ENCODE measurements at regions not wholly inside any gene's neighbourhood (a gene's known extent, or its start where the extent isn't known, plus 50 kb on each side); places are given as distances from the start of the nearest gene placed in this dataset.

DNA sequence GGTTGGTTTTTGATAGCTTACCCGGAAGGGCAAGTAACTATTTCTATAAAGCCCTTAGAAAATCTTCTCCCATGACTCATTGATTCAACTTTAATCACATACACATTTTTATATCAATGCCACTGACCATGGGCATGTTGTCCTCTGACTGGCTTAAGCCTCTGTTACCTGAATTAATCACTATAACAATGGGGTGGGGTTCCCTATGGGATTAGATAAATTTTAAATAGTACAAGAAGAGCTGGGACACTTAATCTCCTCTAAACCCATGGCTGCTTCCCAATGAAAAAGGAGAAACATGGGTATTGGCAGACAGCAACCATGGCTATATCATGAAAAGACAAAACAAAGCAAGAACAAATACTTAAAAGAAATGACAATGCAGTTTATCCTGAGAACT lies 636.2 kb downstream of the BRINP1 start:
- TF ChIP-seq FOXP2 (optimal IDR thresholded peaks at IDR 0.05; ENCODE audit: borderline replicate concordance, extremely low read depth, extremely low read length, insufficient read depth) (no peak), TAF1 (IDR thresholded peaks at IDR 0.05; ENCODE audit: borderline replicate concordance, insufficient read depth, low read length) (no peak), SIN3A (IDR thresholded peaks at IDR 0.05; ENCODE audit: borderline replicate concordance, insufficient read depth, low read length) (no peak), POLR2AphosphoS5 (IDR thresholded peaks at IDR 0.05; ENCODE audit: low read depth, low read length) (no peak)
- TF ChIP-seq, protein P1, sequence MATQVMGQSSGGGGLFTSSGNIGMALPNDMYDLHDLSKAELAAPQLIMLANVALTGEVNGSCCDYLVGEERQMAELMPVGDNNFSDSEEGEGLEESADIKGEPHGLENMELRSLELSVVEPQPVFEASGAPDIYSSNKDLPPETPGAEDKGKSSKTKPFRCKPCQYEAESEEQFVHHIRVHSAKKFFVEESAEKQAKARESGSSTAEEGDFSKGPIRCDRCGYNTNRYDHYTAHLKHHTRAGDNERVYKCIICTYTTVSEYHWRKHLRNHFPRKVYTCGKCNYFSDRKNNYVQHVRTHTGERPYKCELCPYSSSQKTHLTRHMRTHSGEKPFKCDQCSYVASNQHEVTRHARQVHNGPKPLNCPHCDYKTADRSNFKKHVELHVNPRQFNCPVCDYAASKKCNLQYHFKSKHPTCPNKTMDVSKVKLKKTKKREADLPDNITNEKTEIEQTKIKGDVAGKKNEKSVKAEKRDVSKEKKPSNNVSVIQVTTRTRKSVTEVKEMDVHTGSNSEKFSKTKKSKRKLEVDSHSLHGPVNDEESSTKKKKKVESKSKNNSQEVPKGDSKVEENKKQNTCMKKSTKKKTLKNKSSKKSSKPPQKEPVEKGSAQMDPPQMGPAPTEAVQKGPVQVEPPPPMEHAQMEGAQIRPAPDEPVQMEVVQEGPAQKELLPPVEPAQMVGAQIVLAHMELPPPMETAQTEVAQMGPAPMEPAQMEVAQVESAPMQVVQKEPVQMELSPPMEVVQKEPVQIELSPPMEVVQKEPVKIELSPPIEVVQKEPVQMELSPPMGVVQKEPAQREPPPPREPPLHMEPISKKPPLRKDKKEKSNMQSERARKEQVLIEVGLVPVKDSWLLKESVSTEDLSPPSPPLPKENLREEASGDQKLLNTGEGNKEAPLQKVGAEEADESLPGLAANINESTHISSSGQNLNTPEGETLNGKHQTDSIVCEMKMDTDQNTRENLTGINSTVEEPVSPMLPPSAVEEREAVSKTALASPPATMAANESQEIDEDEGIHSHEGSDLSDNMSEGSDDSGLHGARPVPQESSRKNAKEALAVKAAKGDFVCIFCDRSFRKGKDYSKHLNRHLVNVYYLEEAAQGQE (IDR thresholded peaks at IDR 0.05; ENCODE audit: insufficient read depth in 1 of 2, low read depth in 2 of 2, low read length in 2 of 2): no peak

GRCh38 chr9:118734696-118735095 lies 634.5 kb downstream of the BRINP1 start:
- TF ChIP-seq SIN3A (IDR thresholded peaks at IDR 0.05; ENCODE audit: borderline replicate concordance, insufficient read depth, low read length) (no peak), FOXP2 (optimal IDR thresholded peaks at IDR 0.05; ENCODE audit: borderline replicate concordance, extremely low read depth, extremely low read length, insufficient read depth) (no peak), POLR2AphosphoS5 (IDR thresholded peaks at IDR 0.05; ENCODE audit: low read depth, low read length) (no peak), TAF1 (IDR thresholded peaks at IDR 0.05; ENCODE audit: borderline replicate concordance, insufficient read depth, low read length) (no peak)
- TF ChIP-seq, protein P1 (IDR thresholded peaks at IDR 0.05; ENCODE audit: insufficient read depth in 1 of 2, low read depth in 2 of 2, low read length in 2 of 2): no peak

DNA sequence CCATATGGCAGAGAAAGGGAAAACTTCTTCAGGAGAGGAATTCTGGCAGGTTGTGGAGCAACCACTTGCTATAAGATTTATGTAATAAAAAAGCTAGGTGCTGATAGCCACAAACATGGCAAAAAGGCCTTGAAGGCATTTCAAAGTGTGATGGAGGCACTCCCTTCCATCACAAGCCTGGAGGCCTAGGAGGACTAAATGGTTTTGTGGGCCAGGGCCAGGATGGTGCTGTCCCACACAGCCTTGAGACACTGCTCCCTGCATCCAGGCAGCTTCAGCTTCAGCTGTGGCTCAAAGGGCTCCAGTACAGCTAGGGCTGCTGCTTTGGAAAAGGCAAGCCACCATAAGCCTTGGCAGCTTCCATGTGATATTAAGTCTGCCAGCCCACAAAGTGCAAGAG lies 632.8 kb downstream of the BRINP1 start:
- TF ChIP-seq, protein P1 (IDR thresholded peaks at IDR 0.05; ENCODE audit: insufficient read depth in 1 of 2, low read depth in 2 of 2, low read length in 2 of 2): no peak
- TF ChIP-seq FOXP2 (optimal IDR thresholded peaks at IDR 0.05; ENCODE audit: borderline replicate concordance, extremely low read depth, extremely low read length, insufficient read depth) (no peak), SIN3A (IDR thresholded peaks at IDR 0.05; ENCODE audit: borderline replicate concordance, insufficient read depth, low read length) (no peak), POLR2AphosphoS5 (IDR thresholded peaks at IDR 0.05; ENCODE audit: low read depth, low read length) (no peak), TAF1 (IDR thresholded peaks at IDR 0.05; ENCODE audit: borderline replicate concordance, insufficient read depth, low read length) (no peak)

DNA sequence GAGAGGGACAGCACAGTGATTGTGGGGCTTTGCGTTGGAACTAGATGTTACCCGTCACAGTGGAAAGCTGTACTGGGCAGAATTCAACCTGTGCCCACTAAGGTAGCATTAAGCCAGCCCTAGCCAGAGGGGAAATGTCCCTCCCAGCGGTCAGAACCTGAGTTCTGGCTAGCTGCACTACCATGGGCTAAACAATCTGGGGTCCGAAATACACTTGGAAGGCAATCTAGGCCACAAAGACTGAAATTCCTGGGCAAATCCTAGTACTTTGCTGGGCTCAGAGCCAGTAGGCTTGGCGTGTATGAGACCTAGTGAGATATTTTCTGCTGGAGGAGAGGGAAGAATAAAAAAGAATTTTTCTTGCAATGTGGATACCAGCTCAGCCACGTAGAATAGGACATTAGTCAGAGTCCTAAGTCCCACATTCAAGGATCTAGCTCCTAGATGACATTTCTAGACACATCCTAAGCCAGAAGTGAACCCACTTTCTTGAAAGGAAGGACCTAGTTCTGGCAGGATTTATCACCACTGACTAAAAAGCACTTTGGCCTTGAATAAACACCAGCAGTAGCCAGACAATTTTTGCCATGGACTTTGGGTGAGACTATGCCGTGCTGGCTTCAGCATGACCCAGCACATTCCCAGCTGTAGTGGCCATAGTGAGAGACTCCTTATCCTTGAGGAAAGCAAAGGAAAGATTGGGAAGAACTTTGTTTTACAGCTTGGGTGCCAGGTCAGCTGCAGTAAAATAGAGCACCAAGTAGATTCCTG lies 618.0 kb downstream of the BRINP1 start:
- TF ChIP-seq SIN3A (IDR thresholded peaks at IDR 0.05; ENCODE audit: borderline replicate concordance, insufficient read depth, low read length): no peak
- no peak for TF ChIP-seq FOXP2 (optimal IDR thresholded peaks at IDR 0.05; ENCODE audit: borderline replicate concordance, extremely low read depth, extremely low read length, insufficient read depth)
- TF ChIP-seq TAF1 (IDR thresholded peaks at IDR 0.05; ENCODE audit: borderline replicate concordance, insufficient read depth, low read length): no peak

- no peak for TF ChIP-seq SIN3A (IDR thresholded peaks at IDR 0.05; ENCODE audit: borderline replicate concordance, insufficient read depth, low read length)
- TF ChIP-seq FOXP2 (optimal IDR thresholded peaks at IDR 0.05; ENCODE audit: borderline replicate concordance, extremely low read depth, extremely low read length, insufficient read depth): no peak
- TF ChIP-seq TAF1 (IDR thresholded peaks at IDR 0.05; ENCODE audit: borderline replicate concordance, insufficient read depth, low read length): no peak
- no peak for TF ChIP-seq POLR2AphosphoS5 (IDR thresholded peaks at IDR 0.05; ENCODE audit: low read depth, low read length)
- TF ChIP-seq, protein P1 (IDR thresholded peaks at IDR 0.05; ENCODE audit: insufficient read depth in 1 of 2, low read depth in 2 of 2, low read length in 2 of 2): no peak
These were observed 617.4 kb downstream of the BRINP1 start for GRCh38 chr9:118751848-118752223.
